Heart right ventricle (tissue), 16 donors: ENCODE measurements at regions not wholly inside any gene's neighbourhood (a gene's known extent, or its start where the extent isn't known, plus 50 kb on each side); places are given as distances from the start of the nearest gene placed in this dataset.
"Not testable (repeated sequence)": the region's sequence is repeated elsewhere in the genome, so short reads cannot be mapped to it uniquely, and the experiment has no call there.

Source experiments
- ATAC-seq, 8 donors: fragments of 200-7000 bp; cut with Tn5 transposase; one replicate each; pipeline ENCODE4 v1.9.1; 2020; ENCODE audit warnings: mild to moderate bottlenecking in 8 of 8, moderate library complexity in 8 of 8, moderate number of reproducible peaks in 1 of 8
- DNase-seq, 2 donors: peaks; one replicate each; pipeline ENCODE4 v3.0.0-alpha.2; 2020
- H3K27ac ChIP-seq, 10 donors: fragments of 200-600 bp; sonication (generic) in 2 of 10; one replicate each; pipeline versions ENCODE4 v1.5.0 to v1.8.0; 2020 to 2022; ENCODE audit warnings: mild to moderate bottlenecking in 3 of 10
- H3K27me3 ChIP-seq, 7 donors: fragments of 200-600 bp; one replicate each; pipeline ENCODE4 v1.8.0; 2021 to 2022; ENCODE audit warnings: mild to moderate bottlenecking in 2 of 7
- H3K36me3 ChIP-seq, 9 donors: fragments of 200-600 bp; sonication (generic) in 1 of 9; one replicate each; pipeline versions ENCODE4 v1.5.0 to v1.8.0; 2020 to 2022; ENCODE audit warnings: mild to moderate bottlenecking in 2 of 9
- H3K4me1 ChIP-seq, 9 donors: fragments of 200-600 bp; sonication (generic) in 1 of 9; one replicate each; pipeline versions ENCODE4 v1.5.0 to v1.8.0; 2020 to 2022; ENCODE audit warnings: mild to moderate bottlenecking in 4 of 9
- H3K4me3 ChIP-seq, 10 donors: fragments of 200-600 bp; sonication (generic) in 2 of 10; one replicate each; pipeline versions ENCODE4 v1.5.0 to v1.8.0; 2020 to 2022; ENCODE audit warnings: mild to moderate bottlenecking in 7 of 10, moderate library complexity in 2 of 10
- H3K9me3 ChIP-seq, 11 donors: fragments of 200-600 bp in 10 of 11; sonication (generic) in 2 of 11; one replicate each; pipeline versions ENCODE4 v1.5.0 to v1.8.0; 2013 to 2022; ENCODE audit warnings: mild to moderate bottlenecking in 2 of 11, control low read depth in 1 of 11, moderate library complexity in 1 of 11
- WGBS, 2 donors: extraction: QIAGEN DNeasy Blood & Tissue Kit; methylation state at CpG; one replicate each; pipeline ENCODE4 v1.1.7; 2013; ENCODE audit warnings: inconsistent platforms in 1 of 2; 5-methylcytosine and 5-hydroxymethylcytosine counted together
- intact Hi-C, 10 donors: fragments of 100-400 bp; cut with DNase I; formaldehyde crosslinking; loops; one replicate each; pipeline versions ENCODE4 v1.11.1 to v1.14.2; 2022
- TF ChIP-seq, protein P1 (sequence below), 9 donors: fragments of 200-600 bp; sonication (generic) in 2 of 9; IDR thresholded peaks; one replicate each; pipeline versions ENCODE4 v1.5.0 to v1.8.0; 2021 to 2022; ENCODE audit warnings: antibody characterized with exemption in 9 of 9, mild to moderate bottlenecking in 5 of 9, moderate library complexity in 1 of 9
- donor health status: Arrhythmogenic right ventricular cardiomyopathy.
- donor health status: ischemic (EF 13 %, LVEDD 7.1; RV severe dilation, severe dysfunction).
- donor health status: healthy with polysubstance abuse.
- donor health status: DM: no; HTN: yes; CAD: no.
- donor health status: DM: no; HTN: no; CAD: no.
- donor health status: ischemic (EF 25% LVEDD 6.9; RV normal size, moderate dysfunction).
- donor health status: ischemic (EF 25% LVEDD 5.7; RV mildly dilated, moderate dysfunction).
- donor health status: healthy.
- donor health status: DM: yes; HTN: yes; CAD: no.
- donor health status: Ischemic cardiomyopathy.
- donor health status: ischemic (EF 35%, LVEDD 5.7; RV mildly dilated, moderate dysfunction).
- donor health status: nonischemic (EF 11% LVEDD 7.7; RV severe dilation, severe dysfunction).
- donor health status: DM: yes; HTN: yes; CAD: no.
- donor health status: PGD.
- donor health status: ischemic (EF 29% LVEDD 5.4; RV normal size, mild dysfunction).
- donor health status: nonischemic (EF 23%, LVEDD 6.1; RV moderate dilation, normal function).

DNA sequence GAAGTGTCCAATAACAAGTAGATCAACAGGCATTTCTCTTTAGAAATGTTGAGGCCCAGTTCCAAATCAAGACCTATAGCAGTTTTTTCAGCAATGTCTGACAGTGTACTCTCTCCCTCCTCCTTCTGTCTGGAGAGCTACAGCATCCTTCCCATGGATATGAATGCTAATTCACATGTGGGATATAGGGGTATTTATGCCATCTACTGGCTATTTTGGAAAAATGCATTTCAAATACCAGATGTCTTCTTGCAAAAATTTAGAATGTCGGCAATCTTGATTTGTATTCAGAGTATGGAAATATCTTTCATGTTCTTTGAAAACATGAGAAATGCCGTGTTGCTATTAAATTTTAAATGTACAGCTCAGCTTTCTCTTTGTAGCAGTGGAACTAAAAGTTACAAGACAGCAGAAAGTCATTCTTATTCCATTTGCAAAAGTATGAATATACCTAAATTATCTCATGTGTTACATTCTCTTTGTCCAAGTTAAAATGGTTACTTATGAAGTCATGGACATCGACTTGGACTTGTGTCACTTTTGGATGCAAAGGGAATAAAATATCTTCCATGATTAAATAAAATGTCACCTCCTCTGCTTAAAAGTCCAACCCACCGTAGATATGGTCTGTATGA lies 647.8 kb downstream of the TAF11L14 start:
- 35 to 51% methylated on average over 4 of the region's 4 CpGs for WGBS, 2 donors
- intact Hi-C loops = no loop called here
- Histone ChIP-seq H3K36me3 (no peaks in the 10 kb centered on the region), H3K9me3 (no peaks in the 10 kb centered on the region), H3K27ac (no peak overlapping the region), H3K27me3 (peaks cover 0 to 6% (median 0%) of the 10 kb centered on the region in 7 donors), H3K4me1 (no peaks in the 10 kb centered on the region), H3K4me3 (no peak overlapping the region)
- TF ChIP-seq, protein P1, sequence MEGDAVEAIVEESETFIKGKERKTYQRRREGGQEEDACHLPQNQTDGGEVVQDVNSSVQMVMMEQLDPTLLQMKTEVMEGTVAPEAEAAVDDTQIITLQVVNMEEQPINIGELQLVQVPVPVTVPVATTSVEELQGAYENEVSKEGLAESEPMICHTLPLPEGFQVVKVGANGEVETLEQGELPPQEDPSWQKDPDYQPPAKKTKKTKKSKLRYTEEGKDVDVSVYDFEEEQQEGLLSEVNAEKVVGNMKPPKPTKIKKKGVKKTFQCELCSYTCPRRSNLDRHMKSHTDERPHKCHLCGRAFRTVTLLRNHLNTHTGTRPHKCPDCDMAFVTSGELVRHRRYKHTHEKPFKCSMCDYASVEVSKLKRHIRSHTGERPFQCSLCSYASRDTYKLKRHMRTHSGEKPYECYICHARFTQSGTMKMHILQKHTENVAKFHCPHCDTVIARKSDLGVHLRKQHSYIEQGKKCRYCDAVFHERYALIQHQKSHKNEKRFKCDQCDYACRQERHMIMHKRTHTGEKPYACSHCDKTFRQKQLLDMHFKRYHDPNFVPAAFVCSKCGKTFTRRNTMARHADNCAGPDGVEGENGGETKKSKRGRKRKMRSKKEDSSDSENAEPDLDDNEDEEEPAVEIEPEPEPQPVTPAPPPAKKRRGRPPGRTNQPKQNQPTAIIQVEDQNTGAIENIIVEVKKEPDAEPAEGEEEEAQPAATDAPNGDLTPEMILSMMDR (IDR thresholded peaks at IDR 0.05) = peak in 7 of 9 donors; percentile 9 to 44 (median 24)
- DNase-seq = no peak
- no peak for ATAC-seq

DNA sequence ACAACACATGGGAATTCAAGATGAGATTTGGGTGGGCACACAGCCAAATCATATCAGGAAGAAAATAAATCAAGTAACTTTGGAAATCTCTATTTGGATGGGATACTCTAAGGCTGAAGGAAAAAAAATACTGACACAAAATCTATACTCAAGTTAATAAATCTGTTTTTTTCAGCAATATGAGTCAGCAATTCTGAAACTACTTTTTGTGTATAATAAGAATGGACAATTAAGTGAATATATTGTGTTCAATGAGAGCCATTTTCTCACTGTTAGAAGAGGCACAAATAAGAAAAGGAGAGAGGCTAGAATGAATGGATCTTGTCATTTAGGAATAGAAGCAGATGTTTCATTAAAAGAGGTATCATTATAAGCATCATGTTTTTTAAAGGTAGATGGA lies 651.0 kb downstream of the TAF11L14 start:
- no peaks in the 10 kb centered on the region for H3K9me3 ChIP-seq
- no peak for DNase-seq
- no peak overlapping the region for H3K4me3 ChIP-seq
- H3K36me3 ChIP-seq = no peaks in the 10 kb centered on the region
- no peak for ATAC-seq
- H3K27me3 ChIP-seq = peaks cover 0 to 4% (median 0%) of the 10 kb centered on the region in 7 donors
- H3K4me1 ChIP-seq = no peaks in the 10 kb centered on the region
- TF ChIP-seq, protein P1 (IDR thresholded peaks at IDR 0.05) = no peak
- H3K27ac ChIP-seq = no peak overlapping the region
- intact Hi-C loops = no loop called here

DNA sequence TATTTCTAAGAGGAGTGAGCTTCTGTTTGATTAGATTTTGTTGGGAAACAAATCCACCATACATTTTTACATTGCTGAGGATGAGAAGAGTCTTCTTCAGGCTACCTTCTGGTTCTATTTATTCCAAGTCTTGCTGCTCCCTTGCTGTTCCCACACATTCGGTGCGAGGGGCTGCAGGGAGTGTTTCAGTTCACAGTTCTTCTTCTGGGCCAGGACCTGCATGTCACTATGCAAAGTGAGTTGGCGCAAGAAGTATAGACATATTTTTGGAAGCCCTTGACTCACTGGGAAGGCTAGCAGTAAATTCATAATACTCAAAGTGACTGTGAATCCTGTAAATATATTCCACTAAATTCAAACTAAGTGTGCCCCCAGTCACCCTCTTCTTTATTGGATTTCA lies 657.9 kb downstream of the TAF11L14 start:
- WGBS, 2 donors = 84 to 85% methylated on average over 3 of the region's 3 CpGs
- TF ChIP-seq, protein P1 (IDR thresholded peaks at IDR 0.05) = no peak
- DNase-seq = no peak
- H3K9me3 ChIP-seq = no peaks in the 10 kb centered on the region
- H3K27ac ChIP-seq = no peak overlapping the region
- H3K36me3 ChIP-seq = no peaks in the 10 kb centered on the region
- no peaks in the 10 kb centered on the region for H3K4me1 ChIP-seq
- ATAC-seq = no peak
- peaks cover 0 to 7% (median 0%) of the 10 kb centered on the region in 7 donors for H3K27me3 ChIP-seq
- H3K4me3 ChIP-seq = no peak overlapping the region
- intact Hi-C loops = no loop called here

DNA sequence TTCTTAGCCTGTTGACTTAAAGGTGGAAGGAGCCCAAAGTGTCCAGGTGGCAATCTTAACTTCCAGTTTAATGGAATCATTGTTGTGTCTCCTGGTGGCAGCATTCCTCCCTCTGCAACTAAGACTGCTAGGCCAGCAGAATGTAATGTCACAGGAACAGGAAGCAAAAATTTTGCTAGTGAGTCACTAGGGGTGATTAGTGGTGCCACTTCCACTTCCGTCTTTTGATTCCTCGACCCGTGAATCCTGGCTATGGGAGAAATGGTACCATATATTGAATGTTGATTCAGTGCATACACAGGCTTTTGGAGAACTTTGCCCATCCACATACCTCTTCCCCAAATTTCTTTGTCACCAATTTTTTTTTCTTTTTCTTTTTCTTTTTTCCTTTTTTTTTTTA lies 661.4 kb downstream of the TAF11L14 start:
- ATAC-seq, intact Hi-C loops, H3K4me1 ChIP-seq, H3K27me3 ChIP-seq, DNase-seq, H3K27ac ChIP-seq, H3K9me3 ChIP-seq, H3K36me3 ChIP-seq, H3K4me3 ChIP-seq: not testable (repeated sequence)
- 72 to 73% methylated on average over 3 of the region's 3 CpGs for WGBS, 2 donors

DNA sequence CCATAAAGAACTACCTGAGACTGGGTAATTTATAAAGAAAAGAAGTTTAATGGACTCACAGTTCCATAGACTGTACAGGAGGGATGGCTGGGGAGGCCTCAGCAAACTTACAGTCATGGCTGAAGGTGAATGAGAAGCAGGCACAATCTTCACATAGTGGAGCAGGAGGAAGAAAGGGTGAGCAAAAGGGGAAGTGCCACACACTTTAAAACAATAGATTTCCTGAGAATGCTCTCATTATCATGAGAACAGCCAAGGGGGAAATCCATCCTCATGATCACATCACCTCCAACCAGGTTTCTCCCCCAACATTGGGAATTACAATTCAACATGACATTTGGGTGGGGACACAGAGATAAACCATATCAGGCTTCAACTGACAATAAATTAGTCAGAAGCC lies 664.9 kb downstream of the TAF11L14 start:
- TF ChIP-seq, protein P1 (IDR thresholded peaks at IDR 0.05) = no peak
- Histone ChIP-seq H3K9me3 (no peaks in the 10 kb centered on the region), H3K27ac (no peak overlapping the region), H3K36me3 (no peaks in the 10 kb centered on the region), H3K4me3 (no peak overlapping the region), H3K27me3 (peaks cover 0 to 2% (median 0%) of the 10 kb centered on the region in 7 donors), H3K4me1 (no peaks in the 10 kb centered on the region)
- DNase-seq = no peak
- ATAC-seq = no peak
- intact Hi-C loops = no loop called here
